T-helper 17 cell (primary cell): ENCODE measurements at regions not wholly inside any gene's neighbourhood (a gene's known extent, or its start where the extent isn't known, plus 50 kb on each side); places are given as distances from the start of the nearest gene placed in this dataset.

Source experiments
- ATAC-seq: fragments of 150-1000 bp; cut with Tn5 transposase; 2 replicates; pipeline ENCODE4 v1.10.0; 2021; ENCODE audit warnings: mild to moderate bottlenecking, moderate library complexity
- DNase-seq, 3 donors: peaks; one replicate each; pipeline versions ENCODE4 v3.0.0 to v3.0.0-alpha.2; 2020 to 2021
- H3K9me3 ChIP-seq: one replicate; pipeline ENCODE4 v1.7.0; 2013; ENCODE audit warnings: low read length, mild to moderate bottlenecking; ENCODE audit not compliant: control insufficient read depth, poor library complexity, severe bottlenecking
- H3K27ac Mint-ChIP-seq: one replicate; pipeline ENCODE4 v1.8.0; 2022; ENCODE audit warnings: mild to moderate bottlenecking, moderate library complexity, mixed read lengths
- H3K27me3 Mint-ChIP-seq: one replicate; pipeline ENCODE4 v1.8.0; 2022; ENCODE audit warnings: mixed read lengths
- H3K36me3 Mint-ChIP-seq: one replicate; pipeline ENCODE4 v1.8.0; 2022; ENCODE audit warnings: low read depth, mixed read lengths
- H3K4me1 Mint-ChIP-seq: one replicate; pipeline ENCODE4 v1.8.0; 2022; ENCODE audit warnings: mild to moderate bottlenecking, mixed read lengths
- H3K4me3 Mint-ChIP-seq: one replicate; pipeline ENCODE4 v1.8.0; 2022; ENCODE audit warnings: mild to moderate bottlenecking, moderate library complexity, mixed read lengths

DNA sequence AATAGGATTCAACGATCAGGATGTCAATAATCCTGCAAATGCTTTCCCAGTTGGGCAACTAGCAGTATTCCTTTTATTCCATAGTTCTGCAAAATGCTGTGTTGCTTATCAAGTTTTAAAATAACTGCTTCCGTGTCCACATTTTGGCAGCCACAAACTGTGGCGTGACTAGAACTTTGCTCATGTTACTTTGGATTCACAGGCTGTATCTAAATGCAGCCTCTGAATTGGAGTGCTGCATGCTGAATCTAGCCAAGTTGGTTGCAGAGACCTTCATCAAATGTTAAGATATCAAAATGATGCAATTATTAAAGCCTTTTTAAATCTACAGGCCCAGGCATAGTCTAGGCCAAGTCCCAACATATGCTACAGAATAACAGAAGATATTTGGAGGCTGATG lies 249.2 kb downstream of the NR2F1-AS1 start:
- Mint-ChIP-seq H3K4me1 (no peaks in the 10 kb centered on the region), H3K36me3 (no peaks in the 10 kb centered on the region), H3K27me3 (no peaks in the 10 kb centered on the region), H3K4me3 (no peak overlapping the region), H3K27ac (no peak overlapping the region)
- DNase-seq, result no peak
- no peaks in the 10 kb centered on the region for H3K9me3 ChIP-seq
- ATAC-seq, result no peak

DNA sequence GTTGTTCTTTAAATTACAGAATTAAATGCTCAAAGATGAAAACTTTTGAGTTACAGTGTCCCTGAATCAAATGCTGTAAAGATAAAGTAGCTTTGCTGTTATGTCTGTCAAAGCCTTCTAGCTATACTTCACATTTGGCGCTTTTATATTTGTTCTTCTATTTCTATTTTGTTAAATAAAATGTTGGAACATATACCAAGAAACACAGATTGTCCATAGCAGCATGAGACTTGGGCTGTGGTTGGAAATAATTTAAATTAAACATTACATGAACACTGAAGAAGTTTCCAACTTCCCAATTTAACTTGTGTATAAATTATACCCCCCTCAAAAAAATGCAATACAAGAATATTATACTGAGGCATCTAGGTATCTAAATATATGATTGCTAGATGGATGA lies 249.8 kb downstream of the NR2F1-AS1 start:
- H3K36me3 Mint-ChIP-seq, result no peaks in the 10 kb centered on the region
- H3K9me3 ChIP-seq, result no peaks in the 10 kb centered on the region
- H3K4me1 Mint-ChIP-seq, result no peaks in the 10 kb centered on the region
- DNase-seq (no peak), ATAC-seq (no peak)
- H3K27ac Mint-ChIP-seq, result no peak overlapping the region
- H3K27me3 Mint-ChIP-seq, result no peaks in the 10 kb centered on the region
- no peak overlapping the region for H3K4me3 Mint-ChIP-seq

DNA sequence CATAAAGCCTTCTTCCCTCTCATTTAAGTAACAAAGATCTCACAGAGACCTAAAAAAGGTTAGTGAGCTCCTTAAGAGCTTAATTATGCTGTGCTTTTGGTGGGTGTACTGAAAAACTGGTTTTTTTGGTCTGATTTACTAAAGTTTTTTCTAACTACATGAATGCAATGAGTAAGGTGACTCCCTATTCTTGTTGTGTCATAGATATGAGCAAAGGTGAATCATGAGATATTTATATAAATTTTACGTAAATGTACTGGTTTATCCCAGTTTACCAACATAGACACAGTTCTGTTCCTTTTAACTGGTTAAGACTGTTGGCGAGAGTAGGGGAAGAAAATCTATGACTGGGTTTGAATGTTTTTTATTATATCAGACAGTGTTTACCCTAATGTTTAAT lies 250.5 kb downstream of the NR2F1-AS1 start:
- no peak overlapping the region for H3K27ac Mint-ChIP-seq
- ATAC-seq, result no peak
- no peak overlapping the region for H3K4me3 Mint-ChIP-seq
- DNase-seq, result no peak
- no peaks in the 10 kb centered on the region for H3K27me3 Mint-ChIP-seq
- H3K9me3 ChIP-seq, result no peaks in the 10 kb centered on the region
- H3K4me1 Mint-ChIP-seq, result no peaks in the 10 kb centered on the region
- H3K36me3 Mint-ChIP-seq, result no peaks in the 10 kb centered on the region

DNA sequence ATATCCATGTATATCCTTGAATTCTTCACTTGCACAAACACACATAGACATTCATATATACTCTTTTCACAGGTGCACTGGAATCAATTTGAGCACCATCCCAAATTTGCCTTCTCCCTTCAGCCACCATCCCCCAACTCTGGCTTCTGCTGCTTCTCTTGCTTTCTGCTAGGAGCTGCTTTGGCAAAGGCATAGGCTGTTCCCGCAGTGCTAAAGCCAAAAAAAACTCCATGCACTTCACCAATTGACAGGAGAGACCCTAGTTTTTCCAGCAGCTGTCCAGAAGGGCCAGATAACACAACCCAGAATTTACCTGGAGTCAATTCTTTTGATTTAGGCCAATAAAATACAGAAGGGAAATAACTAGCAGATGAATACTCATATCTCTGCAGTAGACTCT lies 251.3 kb downstream of the NR2F1-AS1 start:
- no peak overlapping the region for H3K4me3 Mint-ChIP-seq
- no peaks in the 10 kb centered on the region for H3K27me3 Mint-ChIP-seq
- DNase-seq (no peak), ATAC-seq (no peak)
- H3K36me3 Mint-ChIP-seq, result no peaks in the 10 kb centered on the region
- no peaks in the 10 kb centered on the region for H3K9me3 ChIP-seq
- H3K27ac Mint-ChIP-seq, result no peak overlapping the region
- H3K4me1 Mint-ChIP-seq, result no peaks in the 10 kb centered on the region

- no peak overlapping the region for H3K4me3 Mint-ChIP-seq
- DNase-seq, result no peak
These were observed 252.2 kb downstream of the NR2F1-AS1 start for GRCh38 chr5:93328833-93329232.

DNA sequence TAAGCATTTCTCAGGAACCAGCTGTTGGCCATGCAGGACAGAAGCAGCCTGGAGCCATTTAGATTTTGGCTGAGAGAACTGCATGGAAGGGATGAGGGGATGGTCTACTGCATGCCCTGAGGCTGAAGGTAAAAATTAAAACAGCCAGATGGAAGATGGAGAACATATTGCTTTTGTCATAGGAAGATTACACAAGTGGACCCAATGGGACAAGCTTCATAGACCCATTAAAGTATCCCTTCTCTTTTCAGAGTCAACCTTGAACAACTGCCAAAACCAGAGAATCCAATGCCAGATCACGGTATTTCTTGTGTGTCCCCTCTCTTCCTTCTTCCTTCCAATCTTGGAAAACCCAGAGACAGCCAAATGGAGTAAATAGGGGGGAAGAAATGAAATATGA lies 253.4 kb downstream of the NR2F1-AS1 start:
- H3K4me1 Mint-ChIP-seq, result no peaks in the 10 kb centered on the region
- no peaks in the 10 kb centered on the region for H3K27me3 Mint-ChIP-seq
- H3K27ac Mint-ChIP-seq, result no peak overlapping the region
- no peaks in the 10 kb centered on the region for H3K36me3 Mint-ChIP-seq
- DNase-seq, result no peak
- no peak for ATAC-seq
- H3K4me3 Mint-ChIP-seq, result no peak overlapping the region
- H3K9me3 ChIP-seq, result no peaks in the 10 kb centered on the region

More at GRCh38 chr5:93328833-93329232, 252.2 kb downstream of the NR2F1-AS1 start:
- no peak for ATAC-seq
- Mint-ChIP-seq H3K27me3 (no peaks in the 10 kb centered on the region), H3K36me3 (no peaks in the 10 kb centered on the region), H3K4me1 (no peaks in the 10 kb centered on the region), H3K27ac (no peak overlapping the region)
- no peaks in the 10 kb centered on the region for H3K9me3 ChIP-seq

- no peaks in the 10 kb centered on the region for H3K36me3 Mint-ChIP-seq
- H3K27ac Mint-ChIP-seq, result no peak overlapping the region
- no peak for DNase-seq
- no peaks in the 10 kb centered on the region for H3K27me3 Mint-ChIP-seq
- no peak for ATAC-seq
- H3K4me3 Mint-ChIP-seq, result no peak overlapping the region
- no peaks in the 10 kb centered on the region for H3K9me3 ChIP-seq
- no peaks in the 10 kb centered on the region for H3K4me1 Mint-ChIP-seq
These were observed 255.1 kb downstream of the NR2F1-AS1 start for GRCh38 chr5:93325946-93326345.

DNA sequence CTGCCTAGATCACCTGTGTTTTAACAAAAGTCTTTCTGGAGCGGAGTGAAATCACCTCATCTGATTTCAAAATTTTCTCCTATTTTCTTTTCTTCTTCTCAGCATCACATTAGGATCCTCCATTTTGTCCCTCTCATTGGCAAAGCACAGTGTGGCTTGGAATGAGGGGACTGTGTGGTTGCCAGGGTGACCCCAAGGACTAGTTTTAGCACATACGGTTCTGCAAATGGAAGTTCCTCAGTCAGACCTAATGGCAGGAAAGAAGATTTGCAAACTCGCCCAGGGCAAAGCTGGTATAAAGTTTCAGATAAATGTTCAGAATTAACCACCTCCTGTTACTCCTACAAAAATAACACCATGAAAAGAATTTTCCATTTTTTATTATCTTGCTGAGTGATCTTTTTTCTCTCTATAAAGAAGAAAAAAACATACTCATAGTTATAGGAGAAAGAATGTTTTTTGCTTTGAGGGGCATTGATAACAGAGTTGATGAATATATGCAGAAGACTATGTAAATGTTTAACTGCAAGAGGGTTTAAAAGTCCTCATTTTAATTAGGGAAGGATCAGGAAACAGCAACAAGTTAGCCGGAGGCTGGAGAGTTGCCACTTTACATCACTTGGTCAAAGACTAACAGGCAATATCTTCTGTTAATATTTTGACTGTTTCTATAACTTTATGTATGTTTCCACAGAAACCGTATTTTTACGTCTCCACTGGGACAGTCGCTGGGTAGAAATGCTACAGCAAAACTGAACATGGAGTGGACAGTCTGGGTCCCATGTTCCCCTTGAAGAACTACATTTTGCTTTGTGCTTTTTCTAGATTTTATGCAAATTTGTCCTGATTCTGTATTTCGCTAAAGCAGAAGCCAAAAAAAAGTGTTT lies 257.8 kb downstream of the NR2F1-AS1 start:
- DNase-seq, result no peak
- no peak for ATAC-seq
- Mint-ChIP-seq H3K27ac (no peak overlapping the region), H3K27me3 (no peaks in the 10 kb centered on the region), H3K4me3 (no peak overlapping the region), H3K36me3 (no peaks in the 10 kb centered on the region), H3K4me1 (no peaks in the 10 kb centered on the region)
- no peaks in the 10 kb centered on the region for H3K9me3 ChIP-seq

DNA sequence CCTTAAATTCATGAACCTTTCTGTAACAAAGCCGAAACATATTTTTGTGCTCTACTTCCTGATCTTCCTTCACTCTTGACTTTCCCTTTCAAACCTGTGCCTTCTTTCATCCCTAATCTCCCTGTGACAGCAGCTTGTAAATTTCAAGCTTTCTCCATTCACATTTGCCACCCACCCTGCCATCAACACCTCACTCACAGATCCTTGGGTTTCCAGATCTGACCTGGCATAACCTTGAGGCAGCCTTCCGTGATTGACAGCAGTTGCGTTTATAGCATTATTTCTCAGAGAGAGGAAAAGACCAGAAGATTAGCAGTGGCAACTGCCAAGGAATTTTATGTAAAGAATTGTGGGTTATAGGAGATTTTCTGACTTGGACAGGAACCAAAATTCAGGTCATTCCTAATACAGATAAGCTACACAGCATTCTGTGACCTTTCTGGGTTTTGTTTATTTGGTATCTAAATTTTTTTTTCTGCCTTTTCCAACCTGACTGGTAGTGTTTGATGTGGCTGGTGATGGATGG lies 260.0 kb downstream of the NR2F1-AS1 start:
- H3K9me3 ChIP-seq, result no peaks in the 10 kb centered on the region
- Mint-ChIP-seq H3K27ac (no peak overlapping the region), H3K27me3 (no peaks in the 10 kb centered on the region), H3K36me3 (no peaks in the 10 kb centered on the region), H3K4me1 (no peaks in the 10 kb centered on the region), H3K4me3 (no peak overlapping the region)
- ATAC-seq, result no peak
- DNase-seq, result no peak

DNA sequence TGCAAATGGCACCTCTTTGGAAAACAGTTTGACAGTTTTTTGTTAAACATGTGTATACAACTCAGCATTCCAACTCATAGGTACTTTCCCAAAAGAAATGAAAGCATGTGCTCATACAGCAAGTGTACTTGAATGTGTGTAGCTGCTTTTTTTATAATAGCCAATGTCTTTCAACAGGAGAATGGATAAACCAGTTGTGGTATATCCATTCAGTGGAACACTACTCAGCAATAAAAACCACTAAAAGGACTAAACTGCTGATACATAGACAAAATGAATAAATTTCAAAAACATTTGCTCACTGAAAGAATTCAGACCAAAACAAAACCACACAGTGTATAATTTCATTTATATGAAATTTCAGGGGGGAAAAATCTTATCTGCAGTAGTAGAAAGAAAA lies 267.3 kb downstream of the NR2F1-AS1 start:
- no peaks in the 10 kb centered on the region for H3K27me3 Mint-ChIP-seq
- no peaks in the 10 kb centered on the region for H3K36me3 Mint-ChIP-seq
- ATAC-seq, result no peak
- no peak overlapping the region for H3K27ac Mint-ChIP-seq
- DNase-seq, result no peak
- no peaks in the 10 kb centered on the region for H3K4me1 Mint-ChIP-seq
- H3K4me3 Mint-ChIP-seq, result no peak overlapping the region
- no peaks in the 10 kb centered on the region for H3K9me3 ChIP-seq

DNA sequence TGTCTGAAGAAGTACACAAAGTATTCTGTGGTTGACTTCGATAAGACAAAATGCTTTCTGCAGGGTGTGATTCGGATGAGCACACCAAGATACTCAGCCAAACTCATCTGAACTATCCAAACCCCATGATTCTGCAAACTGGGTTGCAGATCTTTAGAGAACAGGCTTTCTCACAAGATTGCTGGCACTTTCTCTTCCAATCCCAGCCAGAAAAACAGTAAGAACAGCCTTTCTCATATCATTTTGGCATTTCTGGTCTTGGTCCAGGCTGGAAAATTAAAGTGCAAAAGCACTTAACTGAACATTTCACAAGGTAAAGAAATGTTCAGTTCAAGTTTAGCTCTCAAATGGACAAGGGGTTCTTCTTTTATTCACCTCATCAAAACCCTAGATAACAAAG lies 269.1 kb downstream of the NR2F1-AS1 start:
- DNase-seq, result no peak
- H3K36me3 Mint-ChIP-seq, result no peaks in the 10 kb centered on the region
- H3K4me1 Mint-ChIP-seq, result no peaks in the 10 kb centered on the region
- no peak overlapping the region for H3K4me3 Mint-ChIP-seq
- no peak overlapping the region for H3K27ac Mint-ChIP-seq
- H3K9me3 ChIP-seq, result no peaks in the 10 kb centered on the region
- ATAC-seq, result no peak
- no peaks in the 10 kb centered on the region for H3K27me3 Mint-ChIP-seq

- Mint-ChIP-seq H3K27ac (no peak overlapping the region), H3K36me3 (no peaks in the 10 kb centered on the region), H3K27me3 (no peaks in the 10 kb centered on the region), H3K4me1 (no peaks in the 10 kb centered on the region), H3K4me3 (no peak overlapping the region)
- no peak for DNase-seq
- H3K9me3 ChIP-seq, result no peaks in the 10 kb centered on the region
- ATAC-seq, result no peak
These were observed 273.5 kb downstream of the NR2F1-AS1 start for GRCh38 chr5:93307557-93307956.

GRCh38 chr5:93305984-93306383 lies 275.0 kb downstream of the NR2F1-AS1 start:
- no peaks in the 10 kb centered on the region for H3K4me1 Mint-ChIP-seq
- no peak overlapping the region for H3K4me3 Mint-ChIP-seq
- ATAC-seq (no peak), DNase-seq (no peak)
- H3K27ac Mint-ChIP-seq, result no peak overlapping the region
- H3K9me3 ChIP-seq, result no peaks in the 10 kb centered on the region
- no peaks in the 10 kb centered on the region for H3K27me3 Mint-ChIP-seq
- H3K36me3 Mint-ChIP-seq, result no peaks in the 10 kb centered on the region
